ACC112 (cell line): ENCODE measurements at regions not wholly inside any gene's neighbourhood (a gene's known extent, or its start where the extent isn't known, plus 50 kb on each side); places are given as distances from the start of the nearest gene placed in this dataset.
"Not testable (repeated sequence)": the region's sequence is repeated elsewhere in the genome, so short reads cannot be mapped to it uniquely, and the experiment has no call there.

ENCODE experiments used
- H2AFZ ChIP-seq: fragments of 200-600 bp; sonication (generic); one replicate; pipeline ENCODE4 v1.6.0; 2017; ENCODE audit warnings: antibody characterized with exemption, low read length; ENCODE audit not compliant: unreplicated experiment
- H3K27ac ChIP-seq: fragments of 200-600 bp; sonication (generic); 2 replicates; pipeline ENCODE4 v1.5.1; 2014; ENCODE audit warnings: low read depth, mild to moderate bottlenecking, antibody characterized with exemption, low read length, moderate library complexity
- H3K27me3 ChIP-seq: fragments of 200-600 bp; sonication (generic); 2 replicates; pipeline ENCODE4 v1.6.1; 2014; ENCODE audit warnings: mild to moderate bottlenecking, antibody characterized with exemption, low read length, moderate library complexity, mixed read lengths; ENCODE audit not compliant: insufficient read depth
- H3K36me3 ChIP-seq: fragments of 200-600 bp; sonication (generic); 2 replicates; pipeline ENCODE4 v1.6.1; 2016; ENCODE audit warnings: mild to moderate bottlenecking, antibody characterized with exemption, low read length, moderate library complexity, mixed read lengths; ENCODE audit not compliant: insufficient read depth
- H3K4me1 ChIP-seq: fragments of 200-600 bp; sonication (generic); one replicate; pipeline ENCODE4 v1.6.1; 2016; ENCODE audit warnings: low read length, mixed read lengths; ENCODE audit not compliant: insufficient read depth, unreplicated experiment, control insufficient read depth
- H3K4me3 ChIP-seq: fragments of 200-600 bp; sonication (generic); 2 replicates; pipeline ENCODE4 v1.5.1; 2014; ENCODE audit warnings: mild to moderate bottlenecking, low read depth, low read length
- H3K79me2 ChIP-seq: fragments of 200-600 bp; sonication (generic); one replicate; pipeline ENCODE4 v1.6.0; 2016; ENCODE audit warnings: low read length; ENCODE audit not compliant: control insufficient read depth, unreplicated experiment, insufficient read depth

DNA sequence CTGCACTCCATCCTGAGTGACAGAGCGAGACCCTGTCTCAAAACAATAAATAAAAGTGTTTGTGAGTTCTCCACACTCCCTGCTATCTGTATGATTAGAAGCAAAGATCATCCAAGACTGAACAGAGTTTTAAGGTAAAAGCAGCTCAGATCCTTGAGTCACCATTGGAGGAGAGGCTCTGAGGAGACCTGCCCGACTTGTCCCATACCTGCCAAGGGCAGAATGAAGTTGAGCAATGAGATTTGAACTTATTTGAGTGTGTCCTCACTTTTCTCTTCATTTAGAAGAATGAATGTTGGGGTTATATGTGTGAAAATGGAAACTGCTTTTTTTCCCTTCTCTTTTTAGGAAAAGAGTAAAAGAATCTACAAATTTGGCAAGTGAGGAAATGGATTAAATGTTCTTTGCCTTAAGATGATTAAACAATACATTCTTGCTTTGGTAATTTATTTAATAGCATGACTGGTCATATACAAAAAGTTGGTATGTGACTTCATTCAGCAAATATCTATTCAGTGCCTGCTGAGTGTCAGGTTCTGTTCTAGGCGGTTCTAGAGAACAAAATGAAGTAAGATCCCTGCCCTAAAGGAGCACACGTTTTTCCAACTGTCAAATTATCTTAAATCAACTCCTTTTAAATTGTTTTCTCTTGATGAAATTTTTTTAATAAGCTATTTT is 195.7 kb downstream of the ALDH8A1 start:
- no peak overlapping the region for H2AFZ ChIP-seq
- H3K27ac ChIP-seq: no peak overlapping the region
- peaks cover 13% of the 10 kb centered on the region for H3K4me1 ChIP-seq
- H3K36me3 ChIP-seq: no peaks in the 10 kb centered on the region
- no peaks in the 10 kb centered on the region for H3K27me3 ChIP-seq
- H3K79me2 ChIP-seq: no peaks in the 10 kb centered on the region
- no peak overlapping the region for H3K4me3 ChIP-seq

DNA sequence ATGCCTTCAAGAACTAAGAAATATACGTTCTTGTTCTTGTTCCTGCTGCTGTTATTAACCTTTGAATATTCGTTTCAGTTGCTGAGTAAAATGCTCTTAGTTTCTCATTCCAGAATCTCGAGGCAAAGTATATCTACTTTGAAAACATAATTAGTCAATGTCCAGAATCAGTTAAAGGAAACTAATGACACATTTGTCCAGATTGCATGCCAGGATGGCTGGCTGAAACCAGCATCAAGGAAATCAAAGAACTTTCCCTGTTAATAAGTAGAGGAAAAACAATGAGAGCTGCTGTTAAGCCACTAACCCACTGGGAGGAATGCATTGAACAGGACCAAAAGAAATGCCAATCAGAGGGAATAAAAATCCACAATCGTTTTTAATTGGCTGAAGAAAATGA is 196.9 kb downstream of the ALDH8A1 start:
- H3K27ac ChIP-seq: no peak overlapping the region
- no peak overlapping the region for H2AFZ ChIP-seq
- no peaks in the 10 kb centered on the region for H3K27me3 ChIP-seq
- H3K4me3 ChIP-seq: no peak overlapping the region
- H3K36me3 ChIP-seq: no peaks in the 10 kb centered on the region
- no peaks in the 10 kb centered on the region for H3K79me2 ChIP-seq
- peaks cover 9% of the 10 kb centered on the region for H3K4me1 ChIP-seq

DNA sequence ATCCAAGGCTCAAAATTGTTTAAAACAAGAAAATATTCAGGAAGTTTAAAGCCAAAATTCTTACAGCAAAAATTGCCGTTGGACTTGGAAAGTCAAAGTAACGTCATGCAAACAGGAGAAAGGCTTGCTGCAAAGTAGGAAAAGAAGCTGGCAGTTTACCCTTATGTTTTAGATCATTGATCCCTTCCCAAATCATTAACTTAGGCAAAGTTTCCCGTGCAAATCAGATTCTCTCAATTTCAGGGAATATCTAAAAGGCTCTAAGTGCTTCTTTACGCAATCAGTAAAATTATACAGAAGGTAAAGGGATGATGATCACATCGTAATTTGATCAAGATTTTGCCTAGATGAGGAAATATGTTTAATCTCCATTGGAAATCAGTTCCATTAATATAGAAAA is 197.5 kb downstream of the ALDH8A1 start:
- Histone ChIP-seq H3K36me3 (no peaks in the 10 kb centered on the region), H3K4me3 (no peak overlapping the region), H3K27ac (no peak overlapping the region), H3K27me3 (no peaks in the 10 kb centered on the region), H3K79me2 (no peaks in the 10 kb centered on the region), H3K4me1 (peaks cover 4% of the 10 kb centered on the region), H2AFZ (no peak overlapping the region)

DNA sequence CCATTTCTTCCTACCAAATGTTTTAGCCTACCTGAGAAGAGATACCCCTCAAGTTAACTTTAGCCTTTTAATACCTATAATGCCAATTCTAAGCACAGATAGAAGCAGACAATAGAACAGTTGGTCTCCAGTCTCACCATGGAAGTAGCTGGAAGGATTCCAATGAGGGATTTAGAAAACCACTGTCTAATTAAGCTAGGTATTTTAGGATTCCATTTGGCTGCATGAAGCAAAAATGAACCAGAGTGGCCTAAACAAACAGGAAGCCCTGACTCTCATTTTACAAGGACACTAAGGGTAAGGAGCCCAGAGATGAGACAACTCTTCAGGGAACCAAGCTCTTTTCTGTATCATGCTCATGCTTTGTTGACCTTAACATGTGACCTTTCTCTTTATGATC is 199.2 kb downstream of the ALDH8A1 start:
- Histone ChIP-seq H3K4me1 (peaks cover 4% of the 10 kb centered on the region), H3K36me3 (no peaks in the 10 kb centered on the region), H3K27ac (no peak overlapping the region), H3K79me2 (no peaks in the 10 kb centered on the region), H3K4me3 (no peak overlapping the region), H2AFZ (peak overlapping the region; percentile 24), H3K27me3 (no peaks in the 10 kb centered on the region)

DNA sequence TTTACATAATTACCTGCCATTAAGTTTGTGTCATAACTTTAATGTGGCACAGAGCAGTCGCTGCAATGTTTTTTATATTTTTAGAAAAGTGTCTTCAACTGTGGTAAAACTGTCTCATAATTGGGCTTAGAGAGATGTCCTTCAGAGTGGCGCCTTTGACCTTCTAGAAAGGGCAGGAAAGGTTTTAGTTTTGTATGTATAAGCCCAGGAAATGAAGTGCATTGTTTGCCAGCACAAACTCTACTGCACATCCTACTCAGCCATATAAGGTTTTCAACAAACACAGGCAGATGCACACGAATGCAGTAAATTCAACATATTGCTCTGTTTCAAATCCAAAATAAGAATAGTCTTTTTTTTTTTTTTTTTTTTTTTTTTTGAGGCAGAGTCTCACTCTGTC is 201.4 kb downstream of the ALDH8A1 start:
- Histone ChIP-seq H3K36me3 (no peaks in the 10 kb centered on the region), H2AFZ (no peak overlapping the region), H3K4me1 (peaks cover 4% of the 10 kb centered on the region), H3K4me3 (no peak overlapping the region), H3K79me2 (no peaks in the 10 kb centered on the region), H3K27ac (no peak overlapping the region), H3K27me3 (no peaks in the 10 kb centered on the region)

DNA sequence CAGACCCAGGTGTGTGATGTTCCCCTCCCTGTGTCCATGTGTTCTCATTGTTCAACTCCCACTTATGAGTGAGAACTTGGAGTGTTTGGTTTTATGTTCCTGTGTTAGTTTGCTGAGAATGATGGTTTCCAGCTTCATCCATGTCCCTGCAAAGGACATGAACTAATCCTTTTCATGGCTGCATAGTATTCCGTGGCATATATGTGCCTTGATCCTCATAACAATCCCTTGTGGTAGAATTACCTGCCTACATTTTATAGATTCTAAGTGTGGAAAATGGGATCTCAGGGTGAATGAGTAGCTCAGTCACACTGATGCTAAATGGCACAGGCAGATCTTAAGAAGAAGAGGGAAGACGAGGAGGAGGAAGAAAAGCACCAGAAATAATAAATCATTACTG is 202.7 kb downstream of the ALDH8A1 start:
- H3K4me3 ChIP-seq, H2AFZ ChIP-seq, H3K27me3 ChIP-seq, H3K27ac ChIP-seq, H3K36me3 ChIP-seq, H3K79me2 ChIP-seq, H3K4me1 ChIP-seq: not testable (repeated sequence)

DNA sequence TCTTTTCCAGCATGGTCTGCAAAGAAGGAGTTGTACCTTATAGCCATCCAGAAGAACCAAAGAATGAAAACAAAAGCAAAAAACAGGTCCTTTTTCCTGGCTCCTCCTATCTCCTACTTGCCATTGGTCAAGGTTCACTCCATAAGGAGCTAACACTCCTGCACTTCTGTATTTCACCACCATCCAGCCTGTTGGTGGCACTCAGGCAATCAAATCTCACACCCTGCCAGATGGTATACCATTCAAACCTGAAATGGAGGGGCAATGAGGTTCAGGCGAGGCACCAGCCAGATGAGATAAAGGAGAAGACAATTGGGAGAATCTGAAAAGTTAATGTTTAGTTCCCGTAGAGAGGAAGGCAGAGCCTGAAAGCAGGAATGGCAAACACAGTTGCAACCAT is 203.8 kb downstream of the ALDH8A1 start:
- Histone ChIP-seq H3K4me3 (no peak overlapping the region), H3K36me3 (no peaks in the 10 kb centered on the region), H3K27ac (no peak overlapping the region), H2AFZ (no peak overlapping the region), H3K4me1 (peaks cover 4% of the 10 kb centered on the region), H3K27me3 (no peaks in the 10 kb centered on the region), H3K79me2 (no peaks in the 10 kb centered on the region)

DNA sequence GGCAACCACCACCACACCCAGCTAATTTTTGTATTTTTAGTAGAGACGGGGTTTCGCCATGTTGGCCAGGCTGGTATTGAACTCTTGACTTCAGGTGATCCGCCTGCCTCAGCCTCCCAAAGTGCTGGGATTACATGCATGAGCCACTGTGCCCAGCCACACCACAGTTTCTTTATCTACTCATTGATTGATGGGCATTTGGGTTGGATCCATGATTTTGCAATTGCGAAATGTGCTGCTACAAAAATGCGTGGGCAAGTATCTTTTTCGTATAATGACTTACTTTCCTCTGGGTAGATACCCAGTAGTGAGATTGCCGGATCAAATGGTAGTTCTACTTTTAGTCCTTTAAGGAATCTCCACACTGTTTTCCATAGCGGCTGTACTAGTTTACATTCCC is 204.7 kb downstream of the ALDH8A1 start:
- H3K36me3 ChIP-seq, H3K4me3 ChIP-seq, H3K4me1 ChIP-seq, H3K27ac ChIP-seq, H3K27me3 ChIP-seq, H3K79me2 ChIP-seq, H2AFZ ChIP-seq: not testable (repeated sequence)

DNA sequence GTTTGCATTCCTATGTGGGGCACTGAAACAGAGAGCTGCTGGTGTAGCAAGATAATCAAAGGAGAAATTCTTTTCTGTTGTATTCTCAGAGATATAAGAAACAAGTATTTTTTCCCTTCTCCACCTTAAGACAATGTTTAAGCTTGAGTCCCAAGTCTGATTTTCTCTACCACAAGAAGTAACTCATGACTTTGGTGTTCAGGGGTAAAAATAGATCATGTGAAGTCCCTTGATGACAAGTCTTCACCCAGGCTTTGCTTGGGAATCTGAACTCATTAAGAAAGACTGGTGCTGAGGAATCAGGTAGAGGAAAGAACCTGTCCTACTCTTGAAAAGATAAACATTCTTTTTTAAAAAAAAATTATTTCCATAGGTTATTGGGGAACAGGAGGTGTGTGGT is 205.6 kb downstream of the ALDH8A1 start:
- no peak overlapping the region for H2AFZ ChIP-seq
- no peak overlapping the region for H3K4me3 ChIP-seq
- no peaks in the 10 kb centered on the region for H3K36me3 ChIP-seq
- no peaks in the 10 kb centered on the region for H3K79me2 ChIP-seq
- H3K27me3 ChIP-seq: no peaks in the 10 kb centered on the region
- H3K4me1 ChIP-seq: peaks cover 17% of the 10 kb centered on the region
- H3K27ac ChIP-seq: no peak overlapping the region

DNA sequence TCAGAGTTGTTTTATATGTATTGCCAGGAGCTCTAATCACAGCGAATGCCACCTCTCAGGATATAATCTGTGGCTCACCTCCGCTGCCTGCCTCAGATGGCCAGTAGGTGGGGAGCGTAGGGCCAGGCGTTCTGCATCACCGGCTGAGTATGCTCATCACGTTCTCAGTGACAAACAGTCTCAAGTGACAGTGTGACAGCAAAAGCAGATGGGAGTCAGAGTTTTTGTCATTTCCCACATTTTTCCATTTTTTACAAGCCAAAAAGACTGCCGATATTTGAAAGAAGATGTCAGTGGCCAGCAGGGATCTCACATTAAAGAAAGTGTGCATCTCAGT is 208.7 kb downstream of the ALDH8A1 start:
- H3K4me1 ChIP-seq: peaks cover 21% of the 10 kb centered on the region
- H3K27ac ChIP-seq: no peak overlapping the region
- no peak overlapping the region for H2AFZ ChIP-seq
- no peaks in the 10 kb centered on the region for H3K79me2 ChIP-seq
- H3K4me3 ChIP-seq: no peak overlapping the region
- H3K27me3 ChIP-seq: no peaks in the 10 kb centered on the region
- H3K36me3 ChIP-seq: no peaks in the 10 kb centered on the region

DNA sequence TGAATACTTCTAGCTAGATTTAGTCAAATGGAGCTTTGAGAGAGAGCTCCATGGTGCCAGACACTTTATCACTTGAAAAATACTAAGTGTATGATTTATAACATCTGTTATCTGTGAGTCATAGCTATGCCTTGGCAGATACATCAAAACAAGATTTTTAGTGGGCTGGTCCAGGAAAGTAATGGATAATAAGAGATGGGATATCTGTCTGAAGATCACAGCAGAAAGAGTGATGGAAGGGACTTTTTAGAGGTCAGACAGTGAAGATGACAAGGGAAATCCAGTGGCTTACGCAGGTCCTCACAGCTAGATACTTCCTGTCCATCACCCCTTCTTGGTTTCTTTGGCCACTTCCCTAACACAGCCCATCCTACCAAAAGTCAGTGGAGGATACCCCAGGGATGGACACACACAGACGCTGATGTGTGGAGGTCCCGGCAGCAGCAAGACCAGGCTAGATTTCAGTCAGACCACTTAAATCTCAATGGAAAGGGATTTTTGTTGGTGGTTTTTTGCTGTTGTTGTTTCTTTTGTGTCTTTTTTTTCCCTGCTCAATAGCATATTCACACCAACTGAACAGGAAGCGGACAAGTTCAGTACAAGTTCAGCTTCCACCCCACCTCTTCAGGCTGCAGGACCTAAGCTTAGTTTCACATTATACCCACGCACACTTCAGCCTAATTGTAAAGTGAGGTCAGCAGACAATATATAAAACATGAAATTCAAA is 209.3 kb downstream of the ALDH8A1 start:
- no peak overlapping the region for H3K4me3 ChIP-seq
- H2AFZ ChIP-seq: no peak overlapping the region
- no peaks in the 10 kb centered on the region for H3K36me3 ChIP-seq
- no peaks in the 10 kb centered on the region for H3K27me3 ChIP-seq
- no peaks in the 10 kb centered on the region for H3K79me2 ChIP-seq
- H3K4me1 ChIP-seq: peaks cover 21% of the 10 kb centered on the region
- H3K27ac ChIP-seq: no peak overlapping the region
